Inferior parietal cortex (tissue), 1 donor: ENCODE measurements at regions not wholly inside any gene's neighbourhood (a gene's known extent, or its start where the extent isn't known, plus 50 kb on each side); places are given as distances from the start of the nearest gene placed in this dataset.
"Not testable (repeated sequence)": the region's sequence is repeated elsewhere in the genome, so short reads cannot be mapped to it uniquely, and the experiment has no call there.

Source experiments
- DNase-seq: peaks from one replicate; pipeline ENCODE4 v3.0.0-alpha.2; 2016; ENCODE audit errors: extremely low spot score

DNA sequence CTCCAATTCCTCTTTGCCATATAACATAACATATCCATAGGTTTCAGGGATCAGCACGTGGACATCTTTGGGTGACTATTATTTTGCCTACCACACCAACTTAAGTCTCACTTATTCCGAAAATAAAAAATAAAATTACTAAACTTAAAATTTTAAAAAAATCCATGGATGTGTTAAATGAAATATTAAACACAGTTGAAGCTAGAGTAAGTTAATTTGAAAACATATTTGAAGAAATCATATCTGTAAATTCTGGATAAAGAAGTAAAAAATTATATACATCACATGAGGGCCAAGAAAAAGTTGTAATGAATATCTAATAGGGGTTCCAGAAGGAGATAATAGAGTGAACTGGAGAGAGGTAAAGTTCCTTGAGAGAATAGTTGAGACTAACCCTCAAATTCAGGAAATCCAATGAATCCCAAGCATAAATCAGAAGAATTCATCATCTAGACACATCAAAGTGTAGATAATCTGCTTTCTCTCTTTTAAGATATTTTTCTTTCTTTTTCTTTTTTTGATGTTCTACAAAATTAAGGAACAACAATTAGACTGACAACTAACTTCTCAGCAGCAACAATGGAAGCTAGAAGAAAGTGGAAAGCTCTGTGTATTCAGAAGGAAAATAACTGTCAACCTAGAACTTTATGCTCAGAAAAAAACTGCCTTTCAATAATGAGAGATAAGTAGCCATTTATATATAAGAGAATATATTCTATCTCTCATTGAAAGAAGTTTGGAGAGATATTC, 147.4 kb downstream of the ABHD5 start:
- DNase-seq = no peak

GRCh38 chr3:43838877-43839276, 148.1 kb downstream of the ABHD5 start:
- DNase-seq = no peak

DNA sequence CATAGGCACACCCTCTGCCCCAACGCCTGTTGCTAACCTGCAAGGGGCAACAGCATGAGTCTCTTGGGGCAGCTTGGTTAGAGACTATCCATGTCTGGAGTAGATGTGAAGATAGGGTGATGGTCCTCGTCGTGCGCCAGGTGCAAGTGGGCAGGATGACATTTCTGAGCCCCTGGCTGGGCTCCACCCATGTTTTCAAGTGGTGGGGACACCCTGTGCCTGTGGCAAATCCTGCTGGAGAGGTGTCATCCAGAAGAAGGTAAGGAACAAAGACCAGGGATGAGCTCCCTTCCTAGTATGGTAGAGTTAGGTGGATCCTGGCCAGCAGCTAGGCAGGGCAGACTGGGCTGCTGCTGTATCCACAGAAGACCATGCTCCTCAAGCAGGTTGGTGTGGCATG, 152.6 kb downstream of the ABHD5 start:
- DNase-seq = no peak

- DNase-seq = no peak
These were observed 154.0 kb downstream of the ABHD5 start for GRCh38 chr3:43844757-43845156.

- not testable (repeated sequence) for DNase-seq
These were observed 154.8 kb downstream of the ABHD5 start for GRCh38 chr3:43845553-43845952.

- no peak for DNase-seq
These were observed 161.3 kb downstream of the ABHD5 start for GRCh38 chr3:43852066-43852465.

DNA sequence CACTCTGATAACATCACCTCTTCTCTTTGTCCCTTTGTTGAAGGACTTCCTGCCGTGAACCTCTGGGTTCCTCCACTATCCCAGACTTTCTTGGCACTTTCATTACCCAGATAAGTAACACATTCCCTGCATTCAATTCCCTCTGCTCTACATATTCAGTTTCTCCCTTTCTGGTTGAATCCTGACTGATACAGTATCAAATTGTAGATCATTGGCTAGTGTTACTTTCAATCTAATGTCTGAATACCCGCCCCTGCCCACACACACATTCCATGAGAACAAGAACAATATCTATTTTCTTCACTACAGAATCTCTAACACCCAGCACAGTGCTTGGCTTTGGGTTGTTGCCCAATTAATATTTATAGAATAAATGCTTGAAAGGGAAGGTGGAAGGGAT, 163.5 kb downstream of the ABHD5 start:
- DNase-seq = no peak

DNA sequence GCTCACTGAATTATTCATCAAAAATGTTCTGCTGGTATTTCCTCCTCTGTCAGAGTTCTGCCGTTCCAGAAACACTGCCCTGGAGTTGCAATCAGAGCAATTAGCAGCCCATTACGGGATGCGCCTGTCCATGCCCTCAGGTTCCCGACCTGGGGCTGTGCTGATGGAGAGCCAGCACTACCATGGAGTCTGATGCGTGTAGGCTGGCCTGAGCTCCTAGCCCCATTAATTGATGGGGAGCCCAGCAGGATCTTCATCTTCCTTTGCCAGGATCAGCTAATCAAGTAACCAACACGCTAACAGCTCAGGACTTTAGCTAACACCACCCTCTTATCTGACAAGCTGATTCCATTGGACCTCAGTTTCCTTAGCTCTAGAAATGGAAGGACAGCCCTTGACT, 164.2 kb downstream of the ABHD5 start:
- DNase-seq = no peak

DNA sequence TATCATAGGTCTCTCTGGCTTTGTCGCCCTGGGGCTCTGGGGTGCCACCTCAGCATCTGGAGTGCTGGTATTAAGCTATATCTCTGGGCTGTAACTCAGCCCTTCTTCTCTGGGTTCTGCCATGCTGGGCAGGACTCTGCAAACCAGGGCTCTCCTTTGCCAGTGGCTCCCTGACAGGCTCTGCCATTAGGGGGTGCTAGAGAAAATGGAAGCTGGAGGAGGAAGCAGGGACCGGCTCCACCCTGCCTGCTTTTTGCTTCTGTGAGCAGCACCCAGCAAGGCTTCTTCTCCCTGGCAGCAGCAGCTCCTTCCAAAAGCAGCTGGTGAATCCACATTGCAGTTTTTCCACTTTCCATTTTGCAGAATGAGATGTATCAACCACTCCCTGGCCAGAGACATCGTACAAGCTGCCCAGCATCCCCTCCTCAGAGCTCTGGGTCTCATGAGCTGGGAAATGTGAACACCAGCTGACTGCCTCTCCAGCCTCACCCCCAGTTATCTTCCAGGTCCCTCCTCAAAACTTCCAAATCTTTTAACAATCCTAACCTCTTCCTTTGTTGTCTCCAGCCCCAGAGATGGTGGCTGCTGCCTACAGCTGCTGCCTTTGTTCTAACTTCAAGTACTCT, 165.0 kb downstream of the ABHD5 start:
- DNase-seq = peak; percentile 61

- no peak for DNase-seq
These were observed 165.6 kb downstream of the ABHD5 start for GRCh38 chr3:43856351-43856750.

- no peak for DNase-seq
These were observed 166.0 kb downstream of the ABHD5 start for GRCh38 chr3:43856761-43857160.

- no peak for DNase-seq
These were observed 166.9 kb downstream of the ABHD5 start for GRCh38 chr3:43857361-43858293.

DNA sequence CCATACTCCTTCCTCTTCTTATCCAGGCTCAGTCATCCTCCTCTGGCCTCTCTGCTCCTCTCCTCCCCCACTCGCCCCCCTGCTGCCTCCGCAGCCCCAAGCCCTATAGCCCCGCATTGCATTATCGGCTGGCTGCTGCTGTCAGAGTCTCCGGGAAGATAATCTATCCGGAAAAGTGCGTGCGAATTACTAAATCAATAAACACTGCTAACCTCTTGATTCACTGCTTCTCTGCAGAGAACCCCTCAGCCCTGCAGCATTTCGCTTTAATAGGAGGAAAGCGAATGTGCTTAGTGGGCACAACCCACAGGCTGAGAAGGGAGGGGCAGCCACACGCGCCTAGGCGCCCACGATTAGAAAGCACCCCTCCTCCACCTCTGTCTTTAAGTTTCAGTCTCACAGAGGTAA, 167.6 kb downstream of the ABHD5 start:
- no peak for DNase-seq

DNA sequence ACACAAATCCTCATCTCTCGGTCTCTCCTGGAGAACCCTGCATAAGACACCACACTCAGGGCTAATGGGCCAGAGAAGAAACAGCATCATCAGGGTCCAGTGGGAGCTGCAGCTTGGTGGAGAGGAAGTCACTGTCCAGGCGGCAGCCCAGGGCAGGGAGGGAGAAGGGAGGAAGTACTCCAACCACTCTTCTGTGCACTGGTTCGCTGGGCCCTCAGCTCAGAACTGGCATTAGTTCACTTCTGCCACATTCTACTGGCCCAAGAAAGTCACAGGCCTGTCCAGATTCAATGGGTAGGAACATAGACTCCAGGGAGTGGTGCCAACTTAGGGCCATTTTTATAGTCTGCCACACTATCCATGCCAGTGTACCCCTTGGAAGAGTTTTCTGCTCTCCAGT, 169.0 kb downstream of the ABHD5 start:
- DNase-seq = no peak

GRCh38 chr3:43861635-43862034, 170.9 kb downstream of the ABHD5 start:
- DNase-seq = no peak

DNA sequence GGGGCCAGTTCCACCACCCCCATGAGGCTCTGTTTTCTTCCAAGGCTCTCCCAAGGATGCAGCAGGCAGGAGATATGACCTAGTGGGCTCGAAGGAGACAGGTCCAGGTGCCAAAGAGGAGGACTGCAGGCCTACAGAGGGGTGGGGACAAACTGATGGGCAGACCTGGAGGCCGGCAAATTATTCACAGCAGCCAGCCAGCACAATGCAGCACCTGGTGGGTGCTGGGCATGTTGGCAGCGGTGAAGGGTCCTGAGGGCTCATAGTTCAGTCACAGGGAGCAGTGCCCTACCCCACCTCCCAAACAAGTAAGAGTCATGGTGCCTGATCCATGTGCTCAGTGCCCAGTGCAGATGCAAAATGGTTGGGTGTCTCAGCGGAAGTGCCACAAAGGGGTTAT, 171.7 kb downstream of the ABHD5 start:
- no peak for DNase-seq

DNA sequence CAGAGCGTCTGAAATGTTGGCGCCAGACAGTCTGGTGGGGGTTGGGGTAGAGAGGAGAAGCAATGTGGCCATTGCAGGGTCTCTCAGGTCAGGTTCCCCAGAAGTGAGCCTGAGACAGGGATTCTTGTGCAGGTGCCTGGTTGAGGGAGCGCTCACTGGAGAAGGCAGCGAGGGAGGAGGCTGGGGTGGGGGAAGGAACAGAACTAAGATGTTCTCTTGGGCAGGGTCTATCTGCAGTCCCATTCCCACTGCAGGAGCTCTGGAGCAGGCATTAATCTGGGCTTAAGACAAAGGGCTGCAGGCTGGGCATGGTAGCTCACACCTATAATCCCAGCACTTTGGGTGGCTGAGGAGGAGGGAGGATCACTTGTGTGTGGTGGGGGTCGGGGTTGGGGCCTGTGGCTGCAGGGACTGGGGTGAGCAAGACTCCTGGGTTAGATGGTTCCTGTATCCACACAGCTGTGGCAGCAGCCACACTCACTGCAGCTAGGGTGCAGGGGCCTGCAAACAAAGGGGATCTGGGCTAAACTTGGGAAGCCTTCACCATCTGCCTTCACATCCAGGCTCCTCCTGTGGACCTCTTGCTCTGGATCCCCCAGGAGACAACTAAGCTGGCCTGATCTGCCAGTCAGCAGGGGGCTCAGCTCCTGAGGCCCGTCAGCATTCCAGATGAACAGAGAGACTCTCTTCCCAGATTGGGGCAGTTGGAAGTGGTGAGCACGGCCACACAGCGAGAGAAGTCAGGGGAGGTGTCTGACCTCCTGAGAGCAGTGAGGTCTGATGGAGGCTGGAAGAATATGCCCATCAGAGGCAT, 172.5 kb downstream of the ABHD5 start:
- DNase-seq = no peak

DNA sequence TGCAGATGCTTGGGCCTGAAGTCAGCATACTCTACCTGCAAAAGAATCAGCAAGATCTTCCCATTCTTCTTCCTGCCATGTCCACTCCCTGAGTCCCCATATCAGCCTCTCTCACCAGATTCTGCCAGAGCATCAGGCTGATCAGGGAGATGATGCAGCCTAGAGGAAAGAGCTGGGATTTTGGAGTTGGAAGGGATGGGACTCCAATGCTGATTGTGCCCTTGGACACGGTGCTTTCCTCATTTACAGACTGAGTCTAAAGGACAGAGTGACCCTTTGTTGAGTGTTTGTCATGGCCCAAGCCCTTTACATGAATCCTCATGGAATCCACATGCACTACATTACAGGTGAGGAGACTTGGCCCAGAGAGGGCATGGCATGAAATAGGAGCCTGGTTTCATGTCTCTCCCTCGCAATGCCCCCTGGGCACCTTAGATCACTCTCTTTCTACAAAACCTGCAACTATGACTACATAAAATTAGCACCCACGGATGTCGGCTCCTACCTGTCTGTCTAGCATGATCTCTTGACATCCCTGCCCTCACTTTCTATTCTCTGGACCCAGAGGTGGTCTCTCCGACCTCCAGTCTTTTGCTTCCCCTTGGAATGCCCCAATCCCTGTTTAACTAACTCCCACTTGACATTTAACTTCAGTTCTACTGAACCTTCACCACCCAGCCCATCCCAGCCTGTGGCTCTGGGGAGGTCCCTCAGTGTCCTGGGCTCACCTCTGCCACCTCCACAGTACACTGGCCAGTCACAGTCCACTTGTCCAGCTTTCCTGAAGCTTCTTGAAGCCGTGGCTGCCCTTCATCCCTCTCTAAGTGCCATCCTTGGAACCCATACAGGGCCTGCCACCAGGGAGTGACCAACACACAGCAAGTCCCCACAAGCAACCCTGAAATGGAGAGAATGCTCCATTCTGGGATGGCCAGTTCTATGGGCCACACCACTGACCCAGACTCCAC, 173.5 kb downstream of the ABHD5 start:
- no peak for DNase-seq

DNA sequence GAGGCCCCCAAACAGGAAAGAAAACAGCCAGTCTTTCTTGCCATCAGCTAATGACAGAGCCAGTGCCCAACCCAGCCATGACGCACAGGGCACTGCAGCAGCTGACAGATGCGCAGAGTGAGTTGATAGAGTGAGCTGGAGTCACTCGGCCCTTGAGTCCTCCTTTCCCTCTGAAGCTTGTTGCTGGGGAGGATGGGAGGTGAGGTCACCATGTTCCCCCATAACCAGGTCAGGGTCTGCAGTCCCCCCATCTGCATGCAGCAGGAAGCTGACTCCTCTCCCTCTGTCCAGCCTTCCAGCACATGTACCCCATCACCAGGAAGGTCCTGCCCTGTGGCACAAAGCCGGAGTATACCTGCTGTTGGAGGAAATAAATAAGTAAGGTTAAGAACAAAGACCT, 174.6 kb downstream of the ABHD5 start:
- DNase-seq = no peak

- no peak for DNase-seq
These were observed 175.3 kb downstream of the ABHD5 start for GRCh38 chr3:43865887-43866528.
